HG02623 (cell line): ENCODE measurements at regions not wholly inside any gene's neighbourhood (a gene's known extent, or its start where the extent isn't known, plus 50 kb on each side); places are given as distances from the start of the nearest gene placed in this dataset.

Source experiments
- ATAC-seq: cut with Tn5 transposase; IDR thresholded peaks from one replicate; pipeline ENCODE4 v1.9.1; 2021; ENCODE audit warnings: moderate library complexity; ENCODE audit not compliant: unreplicated experiment

DNA sequence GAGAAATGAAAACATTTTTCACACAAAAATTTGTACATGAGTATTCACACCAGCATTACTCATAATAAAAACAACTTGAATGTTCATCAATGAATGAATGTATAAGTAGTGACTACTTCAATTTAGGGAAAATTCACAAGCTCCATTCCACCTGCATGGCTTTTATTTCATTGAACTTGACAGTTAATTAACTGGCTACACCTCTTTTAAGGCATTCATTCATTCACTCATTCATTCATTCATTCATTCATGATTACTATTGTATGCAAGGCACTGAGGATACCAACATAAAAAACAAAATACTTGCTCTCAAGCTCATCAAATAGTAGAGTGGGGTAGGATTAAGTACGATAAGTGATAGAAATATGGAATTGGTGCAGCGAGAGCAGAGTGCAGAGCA is 198.3 kb upstream of the DLGAP1 start:
- no peak for ATAC-seq

DNA sequence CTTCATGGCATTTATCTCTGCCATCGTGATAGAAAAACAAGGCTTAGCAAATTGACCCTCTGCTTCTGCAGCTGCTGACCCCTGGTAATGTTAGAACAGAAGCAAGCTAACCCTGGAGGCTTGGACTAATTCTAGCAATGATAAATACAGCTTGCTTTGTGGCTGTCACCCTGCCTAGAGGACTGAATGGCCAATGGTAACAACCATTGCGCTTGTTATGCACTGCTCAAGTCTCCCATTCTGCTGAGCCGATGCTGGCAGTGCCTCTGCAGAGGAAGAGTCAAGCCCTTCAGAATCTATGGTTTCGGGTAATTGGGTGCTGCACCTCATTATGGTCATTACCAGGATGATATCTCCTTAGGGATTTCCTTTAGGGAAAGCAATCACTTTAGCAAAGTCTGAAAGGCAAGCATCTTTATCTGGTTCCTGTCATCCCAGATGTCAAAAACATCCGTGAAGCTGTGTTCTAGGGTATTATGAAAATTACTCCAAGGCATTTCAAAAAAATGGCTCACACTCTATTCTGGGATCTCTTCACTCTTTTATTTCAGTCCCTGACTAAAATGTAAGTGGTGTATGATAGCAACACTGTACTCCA is 186.8 kb upstream of the DLGAP1 start:
- ATAC-seq: no peak

- no peak for ATAC-seq
Measured at GRCh38 chr18:4640349-4641012, 185.4 kb upstream of the DLGAP1 start.

DNA sequence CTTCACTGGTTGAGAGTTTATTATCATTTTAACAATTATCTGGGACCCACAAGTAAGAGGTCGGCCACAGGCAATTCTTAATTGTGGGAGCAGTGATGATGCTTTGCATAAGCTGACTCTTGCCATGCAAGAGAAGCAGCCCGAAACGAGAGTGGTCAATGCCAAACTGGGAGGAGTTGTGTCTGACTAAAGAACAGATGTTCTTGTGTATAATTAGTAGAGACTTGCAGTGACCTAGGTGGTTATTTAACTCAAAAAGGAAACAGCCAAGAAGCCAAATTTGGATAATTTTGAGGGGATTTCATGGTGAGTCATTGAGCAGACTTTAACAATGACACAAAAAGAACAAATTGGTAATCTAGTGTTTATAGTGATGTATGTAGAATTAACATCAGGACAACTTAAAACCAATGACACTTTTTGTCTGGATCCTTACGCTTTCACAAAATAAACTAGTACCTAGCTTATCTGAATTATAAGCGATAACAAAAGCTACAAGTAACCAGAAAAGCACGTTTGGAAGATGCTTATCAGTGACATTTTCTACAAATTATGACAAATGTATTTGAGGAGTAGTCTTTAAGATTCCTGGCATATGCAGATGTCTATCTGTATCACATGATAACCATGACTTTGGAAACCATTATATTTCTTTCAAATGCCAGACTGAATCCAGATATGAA is 184.7 kb upstream of the DLGAP1 start:
- peak; percentile 91 for ATAC-seq

- no peak for ATAC-seq
Measured at GRCh38 chr18:4638680-4639079, 183.6 kb upstream of the DLGAP1 start.

DNA sequence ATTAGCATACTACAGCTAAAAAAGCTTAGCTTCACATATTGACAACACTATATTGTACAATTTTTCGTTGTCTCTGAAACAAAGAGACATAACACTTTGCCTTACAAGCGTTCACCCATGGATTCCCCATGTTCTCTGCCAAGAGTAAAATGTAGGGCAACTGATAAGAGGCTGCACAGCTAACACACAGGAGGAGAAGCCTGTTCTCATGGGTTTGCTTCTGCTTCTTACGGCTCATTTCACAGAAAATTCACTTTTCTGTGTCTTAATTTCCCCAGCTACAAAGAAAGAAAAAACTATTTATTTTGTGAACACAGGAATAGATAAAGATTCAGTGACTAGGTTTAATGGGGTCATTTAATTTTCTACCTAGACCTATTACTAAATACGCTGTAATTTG is 182.8 kb upstream of the DLGAP1 start:
- no peak for ATAC-seq

GRCh38 chr18:4636967-4637366 is 181.9 kb upstream of the DLGAP1 start:
- ATAC-seq: no peak

DNA sequence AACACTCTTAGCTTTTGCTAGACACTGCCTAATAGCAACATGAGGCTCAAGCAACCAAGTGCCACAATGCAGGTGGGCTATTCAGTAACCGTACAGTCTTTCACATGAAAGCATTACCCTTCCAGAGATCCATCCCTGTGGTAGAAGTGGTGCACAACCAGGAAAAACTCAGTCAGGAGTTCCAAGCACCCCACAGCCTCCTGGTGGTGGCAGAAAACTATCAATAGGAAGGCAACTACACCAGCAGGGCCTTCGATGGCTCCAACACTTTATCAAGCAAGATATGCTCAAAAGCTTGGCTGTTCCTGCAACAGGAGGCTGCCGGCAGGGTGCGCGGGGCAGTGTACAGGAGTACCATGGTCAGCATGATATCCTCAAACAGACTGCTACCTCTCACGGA is 176.1 kb upstream of the DLGAP1 start:
- ATAC-seq: no peak

GRCh38 chr18:4605212-4605611 is 150.1 kb upstream of the DLGAP1 start:
- ATAC-seq: no peak

DNA sequence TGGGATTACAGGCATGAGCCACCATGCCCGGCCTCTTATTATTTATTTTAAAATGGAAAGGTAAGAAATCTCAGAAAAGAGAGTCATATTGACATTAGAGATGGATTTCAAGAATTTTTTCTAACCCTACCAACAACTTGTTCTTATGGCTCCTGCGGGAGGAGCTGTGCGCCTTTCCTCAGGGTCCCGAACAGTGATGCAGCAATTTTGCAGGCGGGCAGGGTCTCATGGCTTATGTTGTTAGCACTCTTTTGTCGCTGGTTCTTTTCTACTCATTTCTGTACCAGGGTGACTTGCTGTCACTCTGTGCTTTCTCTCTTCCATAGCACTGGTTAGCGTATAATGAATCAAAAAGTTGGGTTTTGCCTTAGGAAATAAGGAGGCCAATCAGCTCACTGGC is 148.8 kb upstream of the DLGAP1 start:
- ATAC-seq: no peak

DNA sequence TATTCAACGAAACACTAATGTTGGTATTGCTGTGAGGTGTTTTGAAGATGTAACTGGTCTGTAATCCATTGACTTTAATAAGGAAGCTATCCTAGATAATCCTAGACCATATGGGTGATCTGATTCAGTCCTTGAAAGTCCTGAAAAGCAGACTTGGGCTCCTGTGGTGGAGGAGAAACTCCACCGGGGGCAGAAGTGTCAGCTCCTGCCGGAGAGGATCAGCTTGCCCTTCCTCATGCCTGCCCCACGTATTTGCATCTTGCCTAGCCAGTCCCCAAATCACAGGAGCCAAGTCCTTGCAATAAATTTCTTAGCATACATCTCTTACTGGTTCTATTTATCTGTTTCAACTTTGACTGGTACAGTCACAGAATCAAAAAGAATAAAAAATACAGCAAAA is 144.2 kb upstream of the DLGAP1 start:
- ATAC-seq: no peak

DNA sequence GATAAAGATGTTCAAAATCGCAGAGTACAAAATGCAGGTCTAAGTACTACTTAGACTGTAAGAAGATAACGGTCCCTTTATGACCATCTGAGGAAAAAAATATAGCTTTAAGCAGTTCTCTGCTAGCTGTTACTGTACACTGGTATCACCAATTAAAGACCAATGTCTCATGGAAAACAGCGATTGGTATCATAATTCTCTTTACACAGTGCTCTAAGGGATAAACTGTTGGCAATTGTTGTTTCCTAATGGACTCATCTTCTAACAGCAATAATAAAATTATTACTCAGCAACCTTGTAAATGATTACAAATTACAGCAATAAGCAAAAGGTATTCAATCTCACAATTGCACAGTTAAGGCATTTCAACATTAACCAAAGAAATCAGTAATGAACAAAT is 142.2 kb upstream of the DLGAP1 start:
- no peak for ATAC-seq

- ATAC-seq: no peak
Measured at GRCh38 chr18:4593895-4594294, 138.8 kb upstream of the DLGAP1 start.

- ATAC-seq: no peak
Measured at GRCh38 chr18:4593459-4593858, 138.4 kb upstream of the DLGAP1 start.

- ATAC-seq: no peak
Measured at GRCh38 chr18:4589056-4589800, 134.1 kb upstream of the DLGAP1 start.

GRCh38 chr18:4587204-4587603 is 132.1 kb upstream of the DLGAP1 start:
- ATAC-seq: no peak

- ATAC-seq: no peak
Measured at GRCh38 chr18:4586731-4587130, 131.6 kb upstream of the DLGAP1 start.

GRCh38 chr18:4582431-4583335 is 127.6 kb upstream of the DLGAP1 start:
- no peak for ATAC-seq

DNA sequence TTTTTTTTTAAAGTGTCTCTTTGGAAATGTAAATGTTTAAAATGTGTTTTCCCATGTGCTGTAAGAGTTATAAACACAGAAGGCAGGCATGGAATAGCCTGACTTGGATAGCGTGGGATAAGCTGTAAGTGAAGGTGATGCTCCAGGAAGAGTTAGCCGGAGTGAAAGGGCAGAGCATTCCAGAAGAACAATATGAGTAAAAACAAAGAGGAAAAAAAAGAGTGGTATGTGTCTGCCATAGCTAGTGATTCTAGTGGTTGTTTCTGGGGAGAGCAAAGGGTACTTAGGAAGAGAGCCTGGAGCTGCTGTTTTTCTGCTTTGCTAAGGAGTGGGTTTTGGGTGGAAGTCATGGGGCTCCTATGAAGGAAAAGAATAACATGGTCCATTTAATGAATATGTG is 126.9 kb upstream of the DLGAP1 start:
- no peak for ATAC-seq

- no peak for ATAC-seq
Measured at GRCh38 chr18:4578449-4578848, 123.3 kb upstream of the DLGAP1 start.

GRCh38 chr18:4573735-4574134 is 118.6 kb upstream of the DLGAP1 start:
- no peak for ATAC-seq
